ENCODE measurements at regions not wholly inside any gene's neighbourhood (a gene's known extent, or its start where the extent isn't known, plus 50 kb on each side); places are given as distances from the start of the nearest gene placed in this dataset.

DNA sequence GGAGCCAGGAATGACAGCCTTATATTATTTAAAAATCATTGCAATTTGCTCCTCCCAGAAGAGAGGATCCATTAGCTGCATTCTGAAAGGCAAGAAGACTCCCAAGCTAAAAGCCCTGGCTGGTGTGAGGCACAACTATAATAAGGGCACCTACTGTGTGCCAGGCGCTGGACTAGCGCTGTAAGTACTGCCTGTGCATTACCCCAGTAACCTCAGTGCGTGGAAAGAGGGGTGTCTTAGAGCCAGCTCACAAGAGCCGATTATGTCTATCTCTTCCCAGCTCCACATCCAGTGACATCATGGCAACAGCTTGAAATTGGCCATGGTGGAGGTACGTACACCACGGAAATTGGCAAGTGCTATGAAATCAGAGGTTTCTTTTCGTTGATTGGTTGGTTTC, 141.7 kb upstream of the IRF2BP2 start:
- ChIA-PET POLR2A (interaction anchor here (0.6 kb wide), 1 partner anchor 354 kb away, joined by 3 read pairs; no protein-coding TSS in a partner anchor), CTCF (interaction anchor here (0.9 kb wide), 1 partner anchor 30 kb away, joined by 3 read pairs; no protein-coding TSS in a partner anchor)
- H3K27ac ChIP-seq (ENCODE audit: extremely low read depth, low read depth, low read length) = no peak overlapping the region

GRCh38 chr1:234750922-234751627, 141.1 kb upstream of the IRF2BP2 start:
- no peak overlapping the region for H3K4me3 ChIP-seq (ENCODE audit: low read depth, low read length)
- POLR2A ChIA-PET = no interaction called here
- TF ChIP-seq, protein P1, sequence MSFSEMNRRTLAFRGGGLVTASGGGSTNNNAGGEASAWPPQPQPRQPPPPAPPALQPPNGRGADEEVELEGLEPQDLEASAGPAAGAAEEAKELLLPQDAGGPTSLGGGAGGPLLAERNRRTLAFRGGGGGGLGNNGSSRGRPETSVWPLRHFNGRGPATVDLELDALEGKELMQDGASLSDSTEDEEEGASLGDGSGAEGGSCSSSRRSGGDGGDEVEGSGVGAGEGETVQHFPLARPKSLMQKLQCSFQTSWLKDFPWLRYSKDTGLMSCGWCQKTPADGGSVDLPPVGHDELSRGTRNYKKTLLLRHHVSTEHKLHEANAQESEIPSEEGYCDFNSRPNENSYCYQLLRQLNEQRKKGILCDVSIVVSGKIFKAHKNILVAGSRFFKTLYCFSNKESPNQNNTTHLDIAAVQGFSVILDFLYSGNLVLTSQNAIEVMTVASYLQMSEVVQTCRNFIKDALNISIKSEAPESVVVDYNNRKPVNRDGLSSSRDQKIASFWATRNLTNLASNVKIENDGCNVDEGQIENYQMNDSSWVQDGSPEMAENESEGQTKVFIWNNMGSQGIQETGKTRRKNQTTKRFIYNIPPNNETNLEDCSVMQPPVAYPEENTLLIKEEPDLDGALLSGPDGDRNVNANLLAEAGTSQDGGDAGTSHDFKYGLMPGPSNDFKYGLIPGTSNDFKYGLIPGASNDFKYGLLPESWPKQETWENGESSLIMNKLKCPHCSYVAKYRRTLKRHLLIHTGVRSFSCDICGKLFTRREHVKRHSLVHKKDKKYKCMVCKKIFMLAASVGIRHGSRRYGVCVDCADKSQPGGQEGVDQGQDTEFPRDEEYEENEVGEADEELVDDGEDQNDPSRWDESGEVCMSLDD (tag by site-specific recombination; IDR thresholded peaks at IDR 0.05) = no peak
- no peak for TF ChIP-seq ZNF654 (tag by site-specific recombination; IDR thresholded peaks at IDR 0.05; ENCODE audit: low read depth)
- no peak for TF ChIP-seq AEBP2 (tag by site-specific recombination; IDR thresholded peaks at IDR 0.05; ENCODE audit: borderline replicate concordance)
- no peak for TF ChIP-seq ZNF292 (tag by site-specific recombination; IDR thresholded peaks at IDR 0.05; ENCODE audit: borderline replicate concordance, low read depth)
- no peak for TF ChIP-seq ZNF174 (tag by site-specific recombination; IDR thresholded peaks at IDR 0.05)
- TF ChIP-seq ZNF677 (tag by site-specific recombination; IDR thresholded peaks at IDR 0.05) = no peak
- no peak for TF ChIP-seq ZBTB21 (tag by site-specific recombination; IDR thresholded peaks at IDR 0.05)
- TF ChIP-seq ZNF76 (tag by site-specific recombination; IDR thresholded peaks at IDR 0.05; ENCODE audit: borderline replicate concordance, low read depth) = no peak
- no peak for TF ChIP-seq ZNF704 (tag by site-specific recombination; IDR thresholded peaks at IDR 0.05)
- TF ChIP-seq, protein P2, sequence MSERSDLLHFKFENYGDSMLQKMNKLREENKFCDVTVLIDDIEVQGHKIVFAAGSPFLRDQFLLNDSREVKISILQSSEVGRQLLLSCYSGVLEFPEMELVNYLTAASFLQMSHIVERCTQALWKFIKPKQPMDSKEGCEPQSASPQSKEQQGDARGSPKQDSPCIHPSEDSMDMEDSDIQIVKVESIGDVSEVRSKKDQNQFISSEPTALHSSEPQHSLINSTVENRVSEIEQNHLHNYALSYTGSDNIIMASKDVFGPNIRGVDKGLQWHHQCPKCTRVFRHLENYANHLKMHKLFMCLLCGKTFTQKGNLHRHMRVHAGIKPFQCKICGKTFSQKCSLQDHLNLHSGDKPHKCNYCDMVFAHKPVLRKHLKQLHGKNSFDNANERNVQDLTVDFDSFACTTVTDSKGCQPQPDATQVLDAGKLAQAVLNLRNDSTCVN (tag by site-specific recombination; optimal IDR thresholded peaks at IDR 0.05) = no peak
- no peak for TF ChIP-seq ZNF175 (tag by site-specific recombination; IDR thresholded peaks at IDR 0.05)
- TF ChIP-seq KLF9 (tag by site-specific recombination; IDR thresholded peaks at IDR 0.05; ENCODE audit: low read depth) = no peak
- TF ChIP-seq ZNF354C (tag by site-specific recombination; IDR thresholded peaks at IDR 0.05; ENCODE audit: borderline replicate concordance, low read depth) = no peak
- TF ChIP-seq ZNF596 (tag by site-specific recombination; IDR thresholded peaks at IDR 0.05) = no peak
- no peak for TF ChIP-seq ZNF324 (tag by site-specific recombination; IDR thresholded peaks at IDR 0.05)
- no peak for TF ChIP-seq ZNF433 (tag by site-specific recombination; IDR thresholded peaks at IDR 0.05; ENCODE audit: low read depth)
- TF ChIP-seq KLF7 (tag by site-specific recombination; IDR thresholded peaks at IDR 0.05; ENCODE audit: borderline replicate concordance) = no peak
- TF ChIP-seq, protein P3, sequence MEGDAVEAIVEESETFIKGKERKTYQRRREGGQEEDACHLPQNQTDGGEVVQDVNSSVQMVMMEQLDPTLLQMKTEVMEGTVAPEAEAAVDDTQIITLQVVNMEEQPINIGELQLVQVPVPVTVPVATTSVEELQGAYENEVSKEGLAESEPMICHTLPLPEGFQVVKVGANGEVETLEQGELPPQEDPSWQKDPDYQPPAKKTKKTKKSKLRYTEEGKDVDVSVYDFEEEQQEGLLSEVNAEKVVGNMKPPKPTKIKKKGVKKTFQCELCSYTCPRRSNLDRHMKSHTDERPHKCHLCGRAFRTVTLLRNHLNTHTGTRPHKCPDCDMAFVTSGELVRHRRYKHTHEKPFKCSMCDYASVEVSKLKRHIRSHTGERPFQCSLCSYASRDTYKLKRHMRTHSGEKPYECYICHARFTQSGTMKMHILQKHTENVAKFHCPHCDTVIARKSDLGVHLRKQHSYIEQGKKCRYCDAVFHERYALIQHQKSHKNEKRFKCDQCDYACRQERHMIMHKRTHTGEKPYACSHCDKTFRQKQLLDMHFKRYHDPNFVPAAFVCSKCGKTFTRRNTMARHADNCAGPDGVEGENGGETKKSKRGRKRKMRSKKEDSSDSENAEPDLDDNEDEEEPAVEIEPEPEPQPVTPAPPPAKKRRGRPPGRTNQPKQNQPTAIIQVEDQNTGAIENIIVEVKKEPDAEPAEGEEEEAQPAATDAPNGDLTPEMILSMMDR (tag by site-specific recombination; IDR thresholded peaks at IDR 0.05) = no peak
- no peak for TF ChIP-seq YY1 (tag by site-specific recombination; IDR thresholded peaks at IDR 0.05)
- H3K27ac ChIP-seq (ENCODE audit: extremely low read depth, low read depth, low read length) = no peak overlapping the region
- CTCF ChIA-PET = interaction anchor here (0.7 to 0.9 kb wide), 2 partner anchors 27 to 30 kb away, joined by 3 to 4 read pairs; no protein-coding TSS in a partner anchor
- no peaks in the 10 kb centered on the region for H3K36me3 ChIP-seq (ENCODE audit: control insufficient read depth in 2 of 2, insufficient read depth in 1 of 2, low read length in 2 of 2)
- no peaks in the 10 kb centered on the region for H3K9me3 ChIP-seq (ENCODE audit: control insufficient read depth, insufficient read depth, low read depth, low read length)
- H3K4me1 ChIP-seq (ENCODE audit: control insufficient read depth, insufficient read depth, low read length) = peaks cover 17% of the 10 kb centered on the region

More for the DNA sequence above, 141.7 kb upstream of the IRF2BP2 start:
- no peak for TF ChIP-seq ZNF600 (tag by site-specific recombination; IDR thresholded peaks at IDR 0.05)
- no peak for TF ChIP-seq ZNF585B (tag by site-specific recombination; IDR thresholded peaks at IDR 0.05)
- TF ChIP-seq GLI2 (tag by site-specific recombination; IDR thresholded peaks at IDR 0.05; ENCODE audit: borderline replicate concordance, low read depth) = no peak
- 0 out of 2 replicates have a peak, but pooled peaks have one; percentile 13 for TF ChIP-seq ATF2 (tag by site-specific recombination; IDR thresholded peaks at IDR 0.05; ENCODE audit: low read depth)
- Histone ChIP-seq H3K4me1 (ENCODE audit: control insufficient read depth, insufficient read depth, low read length) (peaks cover 11% of the 10 kb centered on the region), H3K36me3 (ENCODE audit: control insufficient read depth in 2 of 2, insufficient read depth in 1 of 2, low read length in 2 of 2) (no peaks in the 10 kb centered on the region), H3K4me3 (ENCODE audit: low read depth, low read length) (no peak overlapping the region), H3K9me3 (ENCODE audit: control insufficient read depth, insufficient read depth, low read depth, low read length) (no peaks in the 10 kb centered on the region)

Data from HEK293 (cell line).